GM18873 (cell line): ENCODE measurements at regions not wholly inside any gene's neighbourhood (a gene's known extent, or its start where the extent isn't known, plus 50 kb on each side); places are given as distances from the start of the nearest gene placed in this dataset.

Experiments
- ATAC-seq: cut with Tn5 transposase; IDR thresholded peaks from one replicate; pipeline ENCODE4 v1.9.1; 2021; ENCODE audit warnings: mild to moderate bottlenecking, moderate library complexity, moderate number of reproducible peaks; ENCODE audit not compliant: unreplicated experiment, low FRiP score

GRCh38 chr7:15954671-15955354, 268.3 kb upstream of the MEOX2 start:
- ATAC-seq, result no peak

GRCh38 chr7:15950299-15950698, 263.8 kb upstream of the MEOX2 start:
- no peak for ATAC-seq

GRCh38 chr7:15947754-15948153, 261.3 kb upstream of the MEOX2 start:
- no peak for ATAC-seq

GRCh38 chr7:15938115-15938514, 251.6 kb upstream of the MEOX2 start:
- ATAC-seq, result no peak

- no peak for ATAC-seq
Observed at GRCh38 chr7:15937571-15937970, 251.1 kb upstream of the MEOX2 start.

GRCh38 chr7:15936991-15937390, 250.5 kb upstream of the MEOX2 start:
- no peak for ATAC-seq

GRCh38 chr7:15932318-15932717, 245.8 kb upstream of the MEOX2 start:
- ATAC-seq, result no peak

GRCh38 chr7:15929411-15929810, 242.9 kb upstream of the MEOX2 start:
- ATAC-seq, result no peak

- no peak for ATAC-seq
Observed at GRCh38 chr7:15925608-15926007, 239.1 kb upstream of the MEOX2 start.

GRCh38 chr7:15924910-15925309, 238.4 kb upstream of the MEOX2 start:
- no peak for ATAC-seq

GRCh38 chr7:15922002-15922401, 235.5 kb upstream of the MEOX2 start:
- no peak for ATAC-seq

GRCh38 chr7:15921576-15921975, 235.1 kb upstream of the MEOX2 start:
- ATAC-seq, result no peak

GRCh38 chr7:15920953-15921352, 234.5 kb upstream of the MEOX2 start:
- no peak for ATAC-seq

GRCh38 chr7:15916681-15917380, 230.3 kb upstream of the MEOX2 start:
- no peak for ATAC-seq

GRCh38 chr7:15915686-15916293, 229.3 kb upstream of the MEOX2 start:
- no peak for ATAC-seq

- ATAC-seq, result no peak
Observed at GRCh38 chr7:15914611-15915010, 228.1 kb upstream of the MEOX2 start.

- no peak for ATAC-seq
Observed at GRCh38 chr7:15906436-15906835, 220.0 kb upstream of the MEOX2 start.

- ATAC-seq, result no peak
Observed at GRCh38 chr7:15905251-15906040, 219.0 kb upstream of the MEOX2 start.

- no peak for ATAC-seq
Observed at GRCh38 chr7:15891151-15891881, 204.8 kb upstream of the MEOX2 start.

GRCh38 chr7:15889507-15889906, 203.0 kb upstream of the MEOX2 start:
- ATAC-seq, result no peak
